ENCODE measurements at regions not wholly inside any gene's neighbourhood (a gene's known extent, or its start where the extent isn't known, plus 50 kb on each side); places are given as distances from the start of the nearest gene placed in this dataset.

GRCh38 chr19:31583148-31583547 lies 233.9 kb upstream of the TSHZ3 start:
- no peak overlapping the region for H2BK15ac ChIP-seq (ENCODE audit: low read depth, low read length)
- dilution Hi-C loops (cut with HindIII; ENCODE audit: low sequenced_read_pairs, unreplicated experiment) (no loop called here), in situ Hi-C loops (cut with MboI; ENCODE audit: low sequenced_read_pairs) (no loop called here), intact Hi-C loops (cut with micrococcal nuclease) (no loop called here)
- no peak overlapping the region for H2AFZ ChIP-seq (replicated peaks; ENCODE audit: low read length, poor library complexity)
- H4K8ac ChIP-seq (ENCODE audit: low read depth in 2 of 2, low read length in 2 of 2), result no peak overlapping the region
- H2AK9ac ChIP-seq (replicated peaks; ENCODE audit: low read depth, low read length, poor library complexity), result no peak overlapping the region
- no peak overlapping the region for H3K23ac ChIP-seq (ENCODE audit: low read depth, low read length)
- no peaks in the 10 kb centered on the region for H3K9me1 ChIP-seq (ENCODE audit: insufficient read depth, low read length)
- no peak overlapping the region; the same call in 1 of the 2 replicates for H3K4me2 ChIP-seq (ENCODE audit: low read depth, low read length)
- no peak overlapping the region for H4K91ac ChIP-seq (ENCODE audit: insufficient read depth, low read depth, low read length)
- BruUV-seq (replicated peaks), result no TSS peak
- H3K4me1 ChIP-seq (ENCODE audit: control insufficient read depth, insufficient read depth, low read length), result no peaks in the 10 kb centered on the region; the same call in 1 of the 2 replicates
- H4K5ac ChIP-seq (ENCODE audit: low read depth, low read length), result no peak overlapping the region
- H3K36me3 ChIP-seq (ENCODE audit: control insufficient read depth, insufficient read depth, low read length), result no peaks in the 10 kb centered on the region
- H3K27me3 ChIP-seq (ENCODE audit: control insufficient read depth, insufficient read depth, low read length), result no peaks in the 10 kb centered on the region
- H3K4ac ChIP-seq (ENCODE audit: low read depth, low read length), result no peak overlapping the region
- no peak overlapping the region for H3K9ac ChIP-seq (ENCODE audit: low read depth, low read length)
- no CpG with 5 or more reads among the region's 1 CpG for whole genome bisulfite sequencing, 2 experiments (ENCODE audit: extremely low coverage in 2 of 2, insufficient read length in 1 of 2)
- H3K56ac ChIP-seq (ENCODE audit: extremely low read depth, insufficient read depth, low read length), result no peak overlapping the region
- H3K27ac ChIP-seq (ENCODE audit: insufficient read depth, low read length), result peak overlapping the region; percentile 59; the same call in 1 of the 2 replicates
- no peak for TF ChIP-seq POLR2A (IDR thresholded peaks at IDR 0.05; ENCODE audit: low read depth, low read length)
- TF ChIP-seq RAD21 (IDR thresholded peaks at IDR 0.05; ENCODE audit: low read length), result no peak
- TF ChIP-seq SMC3 (IDR thresholded peaks at IDR 0.05; ENCODE audit: low read depth, low read length), result no peak
- TF ChIP-seq NFE2L2 (IDR thresholded peaks at IDR 0.05; ENCODE audit: low read depth, low read length), result no peak
- no peak for TF ChIP-seq USF2 (IDR thresholded peaks at IDR 0.05; ENCODE audit: low read depth, low read length)
- TF ChIP-seq MAFK (IDR thresholded peaks at IDR 0.05; ENCODE audit: low read depth, low read length), result no peak
- no peak for TF ChIP-seq FOS (IDR thresholded peaks at IDR 0.05; ENCODE audit: low read depth, low read length)
- no peak for TF ChIP-seq MAZ (IDR thresholded peaks at IDR 0.05; ENCODE audit: borderline replicate concordance, low read depth, low read length)
- TF ChIP-seq BHLHE40 (IDR thresholded peaks at IDR 0.05; ENCODE audit: low read depth, low read length), result no peak
- TF ChIP-seq MXI1 (IDR thresholded peaks at IDR 0.05; ENCODE audit: borderline replicate concordance, low read depth, low read length), result no peak
- no peak for TF ChIP-seq CHD1 (IDR thresholded peaks at IDR 0.05; ENCODE audit: low read depth, low read length)
- no peak for TF ChIP-seq RCOR1 (IDR thresholded peaks at IDR 0.05; ENCODE audit: insufficient replicate concordance, low read length)
- no peak for TF ChIP-seq ELK1 (IDR thresholded peaks at IDR 0.05; ENCODE audit: borderline replicate concordance, low read depth, low read length)
- TF ChIP-seq RFX5 (IDR thresholded peaks at IDR 0.05; ENCODE audit: low read depth, low read length), result no peak
- no peak for TF ChIP-seq CTCF (conservative IDR thresholded peaks at IDR 0.05; ENCODE audit: low read depth, low read length)
- TF ChIP-seq CEBPB (IDR thresholded peaks at IDR 0.05; ENCODE audit: low read depth, low read length), result no peak
- no peak overlapping the region for H3K14ac ChIP-seq (replicated peaks; ENCODE audit: low read depth, low read length)
- H3K9me3 ChIP-seq (ENCODE audit: control insufficient read depth, insufficient read depth, low read length), result no peaks in the 10 kb centered on the region
- no peak overlapping the region for H2BK120ac ChIP-seq (ENCODE audit: low read depth, low read length)
- H3K4me3 ChIP-seq (ENCODE audit: insufficient read depth, low read depth, low read length), result no peak overlapping the region
- ChIA-PET CTCF (no interaction called here), POLR2A (ENCODE audit: unreplicated experiment) (no interaction called here)
- no peaks in the 10 kb centered on the region for H3K79me1 ChIP-seq (ENCODE audit: low read depth in 1 of 2, low read length in 2 of 2)
- no peaks in the 10 kb centered on the region for H4K20me1 ChIP-seq (ENCODE audit: insufficient read depth, low read length)
- DNase-seq (no peak), ATAC-seq (ENCODE audit: low read depth) (no peak; the same call in 1 of the 2 replicates)
- H2AK5ac ChIP-seq (ENCODE audit: low read depth, low read length), result no peak overlapping the region
- no peak overlapping the region; the same call in 1 of the 2 replicates for H3K18ac ChIP-seq (ENCODE audit: low read depth, low read length)
- no peak overlapping the region for H2BK5ac ChIP-seq (ENCODE audit: low read depth, low read length, poor library complexity, severe bottlenecking)
- no peak overlapping the region for H2BK20ac ChIP-seq (ENCODE audit: low read depth, low read length)

Data from IMR-90 (cell line).